ENCODE measurements at regions not wholly inside any gene's neighbourhood (a gene's known extent, or its start where the extent isn't known, plus 50 kb on each side); places are given as distances from the start of the nearest gene placed in this dataset.

DNA sequence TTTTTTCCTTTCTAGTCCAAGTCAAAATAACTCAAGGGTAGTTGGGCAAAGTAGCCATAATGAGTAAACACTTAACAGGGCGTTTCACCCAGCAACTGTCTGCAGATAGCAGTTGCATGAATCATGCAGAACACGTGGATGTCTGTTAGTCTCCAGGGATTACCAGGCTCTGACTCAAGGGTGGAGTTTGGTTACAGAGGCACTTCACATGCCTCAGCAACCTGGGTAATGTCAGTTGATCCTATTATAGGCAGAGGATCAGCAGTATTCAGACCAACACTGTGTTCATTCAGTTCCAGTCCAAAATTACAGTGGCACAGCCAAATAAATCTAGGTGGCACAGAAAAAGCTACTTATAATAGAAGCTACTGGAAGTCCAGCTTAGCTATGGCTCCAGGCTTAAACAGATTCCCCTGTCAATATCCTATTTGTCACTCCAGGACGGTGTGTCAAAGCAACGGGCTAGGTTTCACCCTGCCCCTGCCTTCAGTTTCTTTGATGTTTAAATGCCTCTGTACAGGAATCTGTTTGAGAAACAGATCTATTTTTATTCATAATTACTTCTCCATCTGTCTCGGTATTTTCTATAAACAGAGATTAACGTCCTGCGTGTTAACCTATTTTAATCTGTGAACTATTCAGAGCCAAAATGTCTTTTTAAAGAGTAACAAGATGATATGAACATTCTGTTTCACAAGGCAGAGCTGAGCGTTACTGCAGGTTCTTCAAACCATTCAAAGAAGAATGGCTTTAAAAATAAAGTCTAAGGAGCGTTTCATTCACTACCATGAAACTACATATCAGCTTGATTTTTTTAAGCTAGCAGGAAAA is 162.6 kb upstream of the AKR1E2 start:
- DNase-seq (ENCODE audit: extremely low read depth, low read depth), result peak; percentile 95
- TF ChIP-seq CTCF (IDR thresholded peaks at IDR 0.05; ENCODE audit: low read depth, low read length), result no peak

DNA sequence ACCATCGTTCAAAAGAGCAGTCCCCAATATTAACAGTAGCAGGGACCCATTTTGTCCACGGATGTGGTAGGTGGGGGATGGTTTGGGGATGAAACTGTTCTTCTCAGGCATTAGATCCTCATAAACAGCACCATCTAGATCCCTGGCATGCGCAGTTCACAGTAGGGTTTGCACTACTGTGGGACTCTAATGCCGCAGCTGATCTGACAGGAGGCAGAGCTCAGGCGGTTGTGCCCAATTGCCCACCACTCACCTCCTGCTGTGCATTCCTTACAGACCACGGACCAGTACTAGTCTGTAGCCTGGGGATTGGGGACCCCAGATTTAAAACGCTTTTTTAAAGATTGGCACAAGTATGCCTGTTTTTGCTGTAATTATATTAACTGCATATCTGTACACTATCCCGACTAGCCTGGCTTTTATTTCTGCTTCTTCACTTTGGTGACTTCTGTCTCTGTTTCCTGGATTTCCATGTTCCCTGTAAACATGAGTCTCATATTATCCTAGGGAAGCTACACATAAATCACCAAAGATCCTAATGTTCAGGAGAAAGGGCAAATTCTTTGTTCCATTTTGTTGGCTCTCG is 163.3 kb upstream of the AKR1E2 start:
- TF ChIP-seq CTCF (IDR thresholded peaks at IDR 0.05; ENCODE audit: low read depth, low read length), result no peak
- DNase-seq (ENCODE audit: extremely low read depth, low read depth), result no peak

GRCh38 chr10:4661511-4662255 is 164.3 kb upstream of the AKR1E2 start:
- no peak for DNase-seq (ENCODE audit: extremely low read depth, low read depth)
- no peak for TF ChIP-seq CTCF (IDR thresholded peaks at IDR 0.05; ENCODE audit: low read depth, low read length)

DNA sequence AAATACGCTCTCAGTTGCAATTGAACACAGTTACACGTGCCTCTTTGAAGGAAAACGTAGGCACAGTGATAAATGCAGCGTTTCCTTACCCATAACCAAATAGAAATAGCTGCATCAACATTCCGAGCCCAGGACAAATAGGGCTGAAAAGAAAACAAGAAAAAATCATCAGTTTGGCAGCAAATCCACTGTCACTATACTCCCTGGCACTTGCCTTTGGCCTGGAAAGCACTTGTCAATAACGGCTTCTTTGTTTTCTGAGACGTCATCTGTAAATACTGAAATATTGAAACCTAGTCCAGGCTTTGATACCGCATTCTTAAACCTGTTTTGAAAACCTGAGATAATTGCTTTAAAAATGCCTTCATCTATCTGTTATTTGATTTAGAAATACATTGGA is 167.2 kb upstream of the AKR1E2 start:
- no peak for TF ChIP-seq CTCF (IDR thresholded peaks at IDR 0.05; ENCODE audit: low read depth, low read length)
- no peak for DNase-seq (ENCODE audit: extremely low read depth, low read depth)

- DNase-seq (ENCODE audit: extremely low read depth, low read depth), result no peak
- peak; percentile 86 for TF ChIP-seq CTCF (IDR thresholded peaks at IDR 0.05; ENCODE audit: low read depth, low read length)
Observed at GRCh38 chr10:4656576-4657194, 169.3 kb upstream of the AKR1E2 start.

DNA sequence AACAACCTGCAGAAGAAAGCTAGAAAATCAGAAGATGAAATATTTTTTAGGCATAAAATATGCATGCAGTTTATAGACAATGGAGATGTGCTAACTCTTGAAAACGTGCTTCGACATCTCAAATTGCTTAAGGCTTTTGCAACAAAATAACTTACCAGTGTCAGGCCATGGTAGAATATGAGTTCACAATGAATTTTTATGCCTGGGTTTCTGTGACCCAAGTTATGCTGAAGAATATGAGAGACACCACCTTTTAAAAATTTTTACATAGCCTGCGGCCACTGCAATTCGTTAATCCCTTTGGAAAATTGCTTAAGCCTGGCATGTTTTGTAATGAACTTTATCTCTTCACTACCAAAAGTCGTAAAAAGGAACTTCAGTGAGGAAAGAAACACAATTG is 170.1 kb upstream of the AKR1E2 start:
- TF ChIP-seq CTCF (IDR thresholded peaks at IDR 0.05; ENCODE audit: low read depth, low read length), result no peak
- DNase-seq (ENCODE audit: extremely low read depth, low read depth), result no peak

All from AG09319 (cell line).